HG03575 (cell line): ENCODE measurements at regions not wholly inside any gene's neighbourhood (a gene's known extent, or its start where the extent isn't known, plus 50 kb on each side); places are given as distances from the start of the nearest gene placed in this dataset.

Experiments
- ATAC-seq: cut with Tn5 transposase; IDR thresholded peaks from one replicate; pipeline ENCODE4 v1.9.1; 2021; ENCODE audit not compliant: unreplicated experiment, insufficient number of reproducible peaks, low FRiP score; ENCODE audit errors: extremely low read depth

DNA sequence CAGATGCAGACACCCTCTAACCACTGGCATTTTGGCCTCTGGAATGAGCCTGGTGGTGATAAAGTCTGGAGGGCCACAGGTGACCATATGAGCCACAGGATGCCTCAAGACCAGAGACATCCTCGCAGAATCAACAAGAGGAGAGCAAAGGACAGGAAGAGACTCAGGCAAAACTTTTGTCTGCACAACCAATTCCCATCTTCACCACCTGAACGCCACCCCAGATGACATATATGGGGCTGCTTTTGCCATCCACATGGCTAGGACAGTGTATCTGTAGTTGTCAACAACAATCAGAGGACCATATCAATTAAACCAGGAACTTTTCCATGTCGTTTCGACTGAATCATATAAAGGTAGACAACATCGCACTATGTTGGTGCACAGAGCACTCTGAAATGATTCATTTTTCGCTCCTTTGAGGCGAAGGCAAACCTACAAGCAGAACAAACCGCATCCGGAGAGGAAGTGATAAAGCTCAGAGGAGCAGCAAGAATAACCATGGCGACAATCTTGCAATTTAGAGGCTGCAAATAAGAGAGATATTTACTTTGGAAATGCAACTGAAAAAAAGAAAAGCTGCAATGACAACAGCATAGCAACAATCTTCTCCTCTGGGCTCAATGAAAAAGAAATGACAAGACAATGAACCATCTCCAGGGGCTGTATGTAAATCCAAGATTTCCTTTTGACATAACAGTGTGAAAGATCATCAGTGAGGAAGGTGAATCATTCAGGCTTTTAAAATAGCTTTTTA is 204.5 kb downstream of the ARL4C start:
- no peak for ATAC-seq

GRCh38 chr2:234291765-234292204 is 205.1 kb downstream of the ARL4C start:
- no peak for ATAC-seq

DNA sequence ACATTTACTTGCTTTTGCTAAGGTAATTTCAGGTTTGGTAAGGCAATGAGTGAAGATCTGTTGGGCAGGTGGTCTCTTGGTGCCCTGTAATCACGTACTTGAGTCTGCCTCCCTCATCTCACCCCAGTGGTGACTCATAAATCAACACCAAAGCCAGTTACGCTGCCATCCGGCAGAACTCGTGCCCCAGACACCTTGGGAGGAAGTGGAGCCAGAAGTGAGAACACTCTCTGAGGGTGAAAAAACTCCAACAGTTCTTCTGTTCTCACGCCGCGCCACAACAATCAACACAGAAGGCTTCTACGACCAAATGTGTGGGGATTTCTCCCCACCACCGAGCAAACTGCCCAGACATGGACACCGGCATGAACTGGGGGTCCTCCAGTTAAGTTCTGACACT is 206.2 kb downstream of the ARL4C start:
- peak; percentile 32 for ATAC-seq

GRCh38 chr2:234289834-234290590 is 206.9 kb downstream of the ARL4C start:
- ATAC-seq: no peak

- no peak for ATAC-seq
Observed at GRCh38 chr2:234288974-234289455, 207.9 kb downstream of the ARL4C start.

GRCh38 chr2:234287650-234288049 is 209.2 kb downstream of the ARL4C start:
- no peak for ATAC-seq

DNA sequence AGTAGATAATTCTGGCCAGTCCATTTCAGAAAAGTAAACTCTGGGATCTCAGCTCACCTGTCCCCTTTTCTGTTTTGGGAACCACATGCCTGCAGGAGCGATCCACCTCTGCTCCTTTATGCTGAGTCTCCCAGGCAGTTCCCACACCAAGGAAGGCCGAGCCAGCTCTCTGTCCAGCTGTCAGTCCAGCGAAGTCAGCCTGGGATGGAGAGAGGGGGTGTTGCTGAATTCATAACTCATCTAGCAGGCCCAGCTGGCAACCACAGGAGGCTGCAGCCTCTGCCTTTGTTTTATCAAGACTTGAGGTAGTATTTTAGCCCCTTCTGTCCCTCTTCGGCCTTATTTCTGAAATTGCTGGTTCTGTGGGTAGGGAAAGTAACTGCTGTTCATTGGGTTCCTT is 209.9 kb downstream of the ARL4C start:
- no peak for ATAC-seq

- no peak for ATAC-seq
Observed at GRCh38 chr2:234286118-234286598, 210.7 kb downstream of the ARL4C start.

DNA sequence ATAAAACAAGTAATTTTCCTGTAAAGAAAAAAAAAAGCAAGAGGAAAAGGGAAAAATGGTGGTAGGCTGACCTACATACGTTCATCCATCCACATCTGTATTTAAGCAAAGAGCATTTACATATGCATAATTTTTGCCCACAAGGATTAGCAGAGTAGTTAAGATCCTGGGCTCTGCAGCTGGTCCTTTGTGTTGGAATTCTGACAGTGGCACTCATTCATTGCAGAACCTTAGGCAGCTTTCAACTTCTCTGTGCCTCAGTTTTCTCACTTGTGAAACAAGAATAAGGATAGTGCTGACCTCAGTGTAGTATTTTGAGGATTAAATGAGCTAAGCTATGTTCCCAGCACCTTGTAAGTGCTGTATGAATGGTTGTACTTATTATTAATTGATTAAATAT is 211.3 kb downstream of the ARL4C start:
- ATAC-seq: no peak

DNA sequence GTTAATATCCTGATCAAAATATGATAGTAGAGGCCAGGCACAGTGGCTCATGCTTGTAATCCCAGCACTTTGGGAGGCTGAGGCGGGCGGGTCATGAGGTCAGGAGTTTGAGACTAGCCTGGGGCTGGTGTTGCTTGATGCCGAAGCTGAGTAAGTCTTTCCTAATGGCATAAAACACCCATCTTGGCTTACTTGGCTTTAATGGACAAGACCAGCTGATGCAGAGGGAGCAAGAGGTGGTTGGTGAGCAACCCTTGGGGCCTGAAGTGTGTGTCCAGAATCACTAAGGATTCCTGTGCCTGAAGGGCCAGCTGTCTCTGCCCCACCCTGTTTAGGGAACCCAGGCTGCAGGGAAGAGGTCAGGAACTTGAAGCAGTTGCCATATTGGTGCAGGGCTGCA is 217.2 kb downstream of the ARL4C start:
- ATAC-seq: no peak

DNA sequence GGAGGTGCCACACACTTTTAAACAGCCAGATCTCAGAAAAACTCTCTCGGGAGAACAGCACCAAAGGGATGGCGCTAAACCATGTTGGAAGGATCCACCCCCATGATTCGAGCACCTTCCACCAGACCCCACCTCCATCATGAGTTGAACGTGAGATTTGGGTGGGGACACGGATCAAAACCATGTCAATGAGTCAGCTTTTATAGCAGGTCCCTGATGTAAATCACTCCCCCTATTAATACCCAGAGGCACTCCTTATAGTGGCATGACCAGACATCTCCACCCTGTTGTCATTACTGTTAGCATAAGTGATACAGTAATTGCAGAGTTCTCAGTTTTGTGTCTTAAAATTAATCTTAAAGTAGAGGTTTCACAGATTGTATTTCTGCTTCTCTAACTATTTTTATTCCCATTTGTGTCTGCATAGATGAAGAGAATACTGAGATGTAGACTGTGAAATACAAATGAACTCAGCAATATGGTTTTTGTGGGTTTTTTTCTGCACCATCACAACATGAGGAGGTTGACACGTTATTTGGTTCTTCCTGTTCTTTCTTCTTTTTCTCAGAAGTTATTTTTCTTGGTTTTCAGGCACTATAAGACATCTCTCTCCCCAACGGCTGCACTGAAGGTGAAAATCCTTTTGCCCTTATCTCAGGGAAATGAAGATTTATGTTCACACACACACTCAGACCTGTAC is 218.2 kb downstream of the ARL4C start:
- ATAC-seq: no peak

- ATAC-seq: no peak
Observed at GRCh38 chr2:234275515-234275914, 221.4 kb downstream of the ARL4C start.

DNA sequence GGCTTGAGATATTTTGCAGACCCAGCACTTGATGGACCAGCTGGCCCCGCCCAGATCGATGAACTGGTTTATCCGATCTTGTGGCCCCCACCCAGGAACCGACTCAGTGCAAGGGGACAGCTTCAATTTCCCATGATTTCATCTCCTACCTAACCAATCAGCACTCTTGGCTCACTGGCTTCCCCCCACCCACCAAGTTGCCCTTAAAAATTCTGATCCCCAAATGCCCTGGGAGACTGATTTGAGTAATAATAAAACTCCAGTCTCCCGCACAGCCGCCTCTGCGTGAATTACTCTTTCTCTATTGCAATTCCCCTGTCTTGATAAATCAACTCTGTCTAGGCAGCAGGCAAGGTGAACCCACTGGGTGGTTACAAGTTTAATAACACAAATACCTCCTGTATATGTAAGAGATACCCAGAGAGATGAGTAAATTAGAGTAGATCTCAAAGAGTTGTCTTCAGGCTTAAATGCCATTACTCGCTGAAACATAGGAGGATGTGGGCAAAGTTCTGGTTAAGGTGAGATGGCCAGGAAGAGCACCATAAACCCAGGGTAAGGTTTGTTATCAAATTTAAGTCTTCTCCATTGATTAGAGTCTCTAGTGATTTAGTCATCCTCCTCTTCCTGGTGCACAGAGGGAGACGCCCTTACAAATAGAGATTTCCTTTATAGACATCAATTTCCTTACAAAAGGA is 222.8 kb downstream of the ARL4C start:
- no peak for ATAC-seq

DNA sequence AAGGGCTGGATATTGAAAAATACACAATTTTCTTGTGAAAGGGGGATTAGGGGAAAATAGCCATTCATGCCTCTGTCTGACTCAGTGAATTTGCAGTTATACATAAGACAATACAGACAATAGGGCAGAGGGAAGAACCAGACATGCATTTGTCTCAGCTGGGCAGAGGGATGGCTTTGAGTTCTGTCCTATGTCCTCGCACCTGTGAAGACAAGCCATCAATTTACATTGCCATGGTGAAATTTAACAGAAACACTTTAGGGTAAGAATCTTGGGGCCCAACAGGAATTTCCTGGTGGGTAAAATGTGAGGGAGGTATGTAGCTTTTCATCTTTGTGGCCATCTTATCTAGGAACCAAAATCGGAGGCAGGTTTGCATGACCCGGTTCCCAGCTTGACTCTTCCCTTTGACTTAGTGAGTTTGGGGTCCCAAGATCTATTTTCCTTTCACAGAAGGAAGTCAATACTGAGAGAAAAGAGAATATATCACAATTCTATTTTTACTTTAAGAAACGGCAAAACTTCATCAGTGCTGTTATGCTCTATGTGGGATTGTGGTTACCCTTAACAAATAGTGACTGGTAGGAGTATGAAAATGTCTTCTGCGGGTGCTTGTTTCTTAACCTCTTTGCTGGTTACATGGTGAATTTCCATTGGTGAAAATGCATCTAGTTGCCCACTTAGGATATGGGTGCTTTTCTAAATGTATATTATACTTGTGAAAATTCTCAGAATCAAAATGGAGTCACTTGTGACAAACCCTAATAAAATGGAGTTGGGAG is 221.8 kb downstream of the SPP2 start:
- ATAC-seq: no peak

DNA sequence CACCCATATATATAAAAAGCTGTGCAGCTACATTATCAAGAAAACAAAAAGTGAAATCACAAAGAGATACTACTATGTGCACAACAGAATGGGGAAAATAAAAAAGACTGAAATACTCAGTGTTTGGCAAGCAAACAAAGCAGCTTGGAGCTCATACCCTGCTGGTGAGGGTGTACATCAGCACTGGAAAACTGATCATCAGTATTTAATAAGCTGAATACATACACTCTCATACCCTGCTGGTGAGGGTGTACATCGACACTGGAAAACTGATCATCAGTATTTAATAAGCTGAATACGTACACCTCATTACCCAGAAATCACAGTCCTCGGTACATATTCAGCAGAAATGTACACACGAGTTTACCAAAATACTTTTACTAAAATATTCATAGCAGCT is 220.8 kb downstream of the SPP2 start:
- ATAC-seq: no peak

DNA sequence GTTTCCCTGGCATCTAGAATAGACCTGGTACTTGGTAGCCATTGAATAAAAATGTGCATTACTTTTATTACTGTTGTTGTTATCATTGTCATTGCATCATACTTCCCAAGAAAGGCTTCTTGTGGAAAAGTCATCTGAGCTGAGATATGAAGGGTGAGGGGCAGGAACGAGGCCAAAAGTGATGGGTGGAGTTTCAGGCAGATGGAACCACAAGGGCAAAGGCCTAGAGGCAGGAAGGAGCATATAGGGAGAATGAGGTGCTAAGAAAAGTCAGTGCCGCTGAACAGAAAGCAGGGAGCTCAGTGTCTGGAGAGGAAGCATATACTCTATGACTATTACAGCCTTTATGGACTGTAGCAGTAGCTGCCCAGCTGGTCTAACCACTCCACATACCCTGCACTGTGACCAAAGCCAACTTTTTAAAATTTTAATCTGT is 219.3 kb downstream of the SPP2 start:
- ATAC-seq: no peak

DNA sequence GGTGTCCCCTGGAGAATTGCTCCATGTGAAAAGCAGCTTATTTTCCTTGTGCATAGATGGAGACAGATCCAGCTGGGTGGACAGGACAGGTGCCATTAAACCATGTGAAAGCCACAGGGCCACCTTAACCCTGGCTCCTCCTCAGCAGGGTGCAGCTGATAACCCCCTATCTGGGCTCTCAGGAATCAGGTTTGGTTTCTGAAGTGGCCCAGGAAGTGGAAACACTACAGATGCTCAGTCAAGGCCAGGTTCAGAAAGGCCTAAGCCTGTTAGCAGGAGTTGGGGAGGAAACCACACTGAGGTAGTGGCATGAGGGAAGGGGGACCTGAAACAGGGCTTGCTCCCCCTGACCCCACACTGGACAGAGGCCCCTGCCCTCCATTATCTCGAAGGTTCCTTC is 217.0 kb downstream of the SPP2 start:
- ATAC-seq: no peak

- no peak for ATAC-seq
Observed at GRCh38 chr2:234266952-234267351, 216.4 kb downstream of the SPP2 start.
